Fibroblast of the aortic adventitia (primary cell): ENCODE measurements at regions not wholly inside any gene's neighbourhood (a gene's known extent, or its start where the extent isn't known, plus 50 kb on each side); places are given as distances from the start of the nearest gene placed in this dataset.
"Not testable (repeated sequence)": the region's sequence is repeated elsewhere in the genome, so short reads cannot be mapped to it uniquely, and the experiment has no call there.

ENCODE experiments used
- DNase-seq: peaks from one replicate; pipeline ENCODE4 v3.0.0-alpha.2; 2010; ENCODE audit warnings: low read depth
- H3K4me3 ChIP-seq: 2 replicates; pipeline ENCODE4 v1.5.1; 2011; ENCODE audit warnings: low read depth, mild to moderate bottlenecking, control low read depth, low read length, moderate library complexity
- CTCF ChIP-seq: IDR thresholded peaks from 2 replicates; pipeline ENCODE4 v1.5.1; 2011; ENCODE audit warnings: mild to moderate bottlenecking, low read length, control low read depth, inconsistent platforms; ENCODE audit not compliant: insufficient read depth

DNA sequence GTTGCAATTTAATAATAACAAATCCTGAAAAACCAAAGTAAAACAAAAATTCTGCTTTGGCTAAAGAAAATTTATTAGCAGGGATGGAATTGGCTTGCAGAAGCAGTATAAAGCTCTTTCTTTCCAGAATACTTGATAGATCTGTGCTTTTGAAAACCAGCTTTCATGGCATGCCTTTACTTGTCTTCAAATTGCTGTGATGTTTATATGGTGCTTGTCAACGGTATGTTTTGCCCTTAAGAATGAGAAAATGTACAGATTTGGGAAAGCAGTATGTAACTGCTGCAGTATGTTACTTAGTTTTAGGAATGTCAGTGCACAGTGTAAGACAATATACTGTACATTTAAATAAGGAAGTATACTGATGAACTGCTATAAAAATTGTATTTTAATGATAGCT lies 120.8 kb upstream of the PCDH20 start:
- no peak for TF ChIP-seq CTCF
- H3K4me3 ChIP-seq = no peak overlapping the region
- DNase-seq = no peak

- TF ChIP-seq CTCF = no peak
- DNase-seq = no peak
- no peak overlapping the region for H3K4me3 ChIP-seq
Observed at GRCh38 chr13:61531383-61532065, 115.9 kb upstream of the PCDH20 start.

GRCh38 chr13:61519214-61519613 lies 103.6 kb upstream of the PCDH20 start:
- not testable (repeated sequence) for DNase-seq, H3K4me3 ChIP-seq

DNA sequence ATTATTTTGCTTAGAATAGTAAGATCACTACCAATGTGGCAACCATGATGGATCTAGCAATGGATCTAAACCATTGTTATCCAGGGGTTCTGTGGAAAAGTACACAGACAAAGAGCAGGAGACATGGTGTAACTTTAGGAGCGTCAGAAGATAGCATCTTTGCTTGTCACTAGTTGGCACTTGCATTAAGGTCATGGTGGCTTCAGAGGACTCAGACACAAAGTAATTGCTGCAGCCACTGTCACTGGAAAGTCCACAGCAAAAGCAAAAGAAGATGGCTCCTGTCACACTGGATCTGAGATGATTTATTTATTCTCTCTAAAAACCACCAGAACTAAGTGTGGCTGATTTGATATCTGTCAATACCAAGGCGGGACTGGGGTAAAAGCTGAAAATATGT lies 93.3 kb upstream of the PCDH20 start:
- no peak for TF ChIP-seq CTCF
- no peak for DNase-seq
- H3K4me3 ChIP-seq = no peak overlapping the region

GRCh38 chr13:61500176-61500575 lies 84.5 kb upstream of the PCDH20 start:
- TF ChIP-seq CTCF = no peak
- no peak for DNase-seq
- no peak overlapping the region for H3K4me3 ChIP-seq

- no peak for TF ChIP-seq CTCF
- no peak for DNase-seq
- no peak overlapping the region for H3K4me3 ChIP-seq
Observed at GRCh38 chr13:61495648-61496047, 80.0 kb upstream of the PCDH20 start.

GRCh38 chr13:61493556-61493955 lies 77.9 kb upstream of the PCDH20 start:
- not testable (repeated sequence) for DNase-seq, H3K4me3 ChIP-seq

DNA sequence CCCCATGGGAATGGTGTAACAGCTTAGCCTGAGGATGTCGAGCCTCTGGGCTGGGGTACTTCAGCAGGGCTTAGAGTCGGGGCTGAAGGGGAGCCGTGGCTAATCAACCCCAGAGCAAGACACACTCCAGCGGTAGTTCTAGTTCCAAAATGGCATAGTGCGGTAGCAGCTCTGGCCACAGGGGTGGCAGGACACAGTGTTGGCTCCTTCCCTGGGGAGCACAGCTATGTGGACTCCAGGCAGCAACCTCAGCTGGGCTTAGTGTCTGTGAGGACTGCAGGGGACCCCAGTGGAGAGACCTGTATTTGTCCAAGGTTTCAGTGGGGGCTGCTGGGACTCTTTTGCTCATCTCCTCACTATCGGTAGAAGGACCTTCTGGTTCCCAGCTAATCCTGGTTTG lies 70.8 kb upstream of the PCDH20 start:
- DNase-seq = no peak
- TF ChIP-seq CTCF = no peak
- H3K4me3 ChIP-seq = no peak overlapping the region
